ENCODE measurements at regions not wholly inside any gene's neighbourhood (a gene's known extent, or its start where the extent isn't known, plus 50 kb on each side); places are given as distances from the start of the nearest gene placed in this dataset.

GRCh38 chr1:201715351-201715750, 113.6 kb upstream of the IPO9 start:
- no peak for DNase-seq (ENCODE audit: low read depth)
- Histone ChIP-seq H3K4me3 (ENCODE audit: low read depth, low read length) (no peak overlapping the region), H3K27me3 (ENCODE audit: control insufficient read depth, insufficient read depth, low read length) (no peaks in the 10 kb centered on the region), H3K36me3 (ENCODE audit: control insufficient read depth, insufficient read depth, low read length) (no peaks in the 10 kb centered on the region)
- FAIRE-seq, result no peak
- TF ChIP-seq CTCF (IDR thresholded peaks at IDR 0.05; ENCODE audit: insufficient read depth, low read length, severe bottlenecking), result no peak

GRCh38 chr1:201715801-201716741, 112.9 kb upstream of the IPO9 start:
- no peak for DNase-seq (ENCODE audit: low read depth)
- H3K27me3 ChIP-seq (ENCODE audit: control insufficient read depth, insufficient read depth, low read length), result no peaks in the 10 kb centered on the region
- TF ChIP-seq CTCF (IDR thresholded peaks at IDR 0.05; ENCODE audit: insufficient read depth, low read length, severe bottlenecking), result no peak
- no peak for FAIRE-seq
- no peaks in the 10 kb centered on the region for H3K36me3 ChIP-seq (ENCODE audit: control insufficient read depth, insufficient read depth, low read length)
- H3K4me3 ChIP-seq (ENCODE audit: low read depth, low read length), result no peak overlapping the region

- no peak for FAIRE-seq
- Histone ChIP-seq H3K4me3 (ENCODE audit: low read depth, low read length) (no peak overlapping the region), H3K36me3 (ENCODE audit: control insufficient read depth, insufficient read depth, low read length) (no peaks in the 10 kb centered on the region), H3K27me3 (ENCODE audit: control insufficient read depth, insufficient read depth, low read length) (no peaks in the 10 kb centered on the region)
- no peak for DNase-seq (ENCODE audit: low read depth)
- TF ChIP-seq CTCF (IDR thresholded peaks at IDR 0.05; ENCODE audit: insufficient read depth, low read length, severe bottlenecking), result no peak
These were observed 112.2 kb upstream of the IPO9 start for GRCh38 chr1:201716742-201717135.

- H3K36me3 ChIP-seq (ENCODE audit: control insufficient read depth, insufficient read depth, low read length), result no peaks in the 10 kb centered on the region
- DNase-seq (ENCODE audit: low read depth) (no peak), FAIRE-seq (no peak)
- no peaks in the 10 kb centered on the region for H3K27me3 ChIP-seq (ENCODE audit: control insufficient read depth, insufficient read depth, low read length)
- no peak for TF ChIP-seq CTCF (IDR thresholded peaks at IDR 0.05; ENCODE audit: insufficient read depth, low read length, severe bottlenecking)
- no peak overlapping the region for H3K4me3 ChIP-seq (ENCODE audit: low read depth, low read length)
These were observed 111.7 kb upstream of the IPO9 start for GRCh38 chr1:201717286-201717685.

GRCh38 chr1:201718346-201719202, 110.4 kb upstream of the IPO9 start:
- no peaks in the 10 kb centered on the region for H3K36me3 ChIP-seq (ENCODE audit: control insufficient read depth, insufficient read depth, low read length)
- H3K4me3 ChIP-seq (ENCODE audit: low read depth, low read length), result no peak overlapping the region
- H3K27me3 ChIP-seq (ENCODE audit: control insufficient read depth, insufficient read depth, low read length), result no peaks in the 10 kb centered on the region
- no peak for TF ChIP-seq CTCF (IDR thresholded peaks at IDR 0.05; ENCODE audit: insufficient read depth, low read length, severe bottlenecking)
- FAIRE-seq (no peak), DNase-seq (ENCODE audit: low read depth) (no peak)
